Activated B cell treated with CpG ODN at 0.5 μM for 24 hours (primary cell): ENCODE measurements at regions not wholly inside any gene's neighbourhood (a gene's known extent, or its start where the extent isn't known, plus 50 kb on each side); places are given as distances from the start of the nearest gene placed in this dataset.

Experiments used
- ATAC-seq: fragments of 200-7000 bp; cut with Tn5 transposase; one replicate; pipeline ENCODE4 v1.10.0; 2021; ENCODE audit warnings: low read depth, mild to moderate bottlenecking, moderate library complexity
- CTCF ChIA-PET: fragments of 350-600 bp; sonication (Branson Sonifier 250); formaldehyde crosslinking; loops from one replicate; lab custom pipeline; 2021; ENCODE audit warnings: antibody characterized with exemption; lab: Charles Lee
- POLR2A ChIA-PET: fragments of 350-600 bp; sonication (Branson Sonifier 250); formaldehyde crosslinking; loops from one replicate; lab custom pipeline; 2021; ENCODE audit warnings: antibody characterized with exemption; lab: Charles Lee
- DNase-seq: peaks from one replicate; pipeline ENCODE4 v3.0.0; 2022
- H3K27ac Mint-ChIP-seq: one replicate; pipeline ENCODE4 v1.8.0; 2020; ENCODE audit warnings: mixed read lengths
- H3K27me3 Mint-ChIP-seq: one replicate; pipeline ENCODE4 v1.8.0; 2021; ENCODE audit warnings: mixed read lengths
- H3K36me3 Mint-ChIP-seq: one replicate; pipeline ENCODE4 v1.8.0; 2021; ENCODE audit warnings: low read depth, mixed read lengths
- H3K4me1 Mint-ChIP-seq: one replicate; pipeline ENCODE4 v1.8.0; 2021; ENCODE audit warnings: mixed read lengths
- H3K4me3 Mint-ChIP-seq: one replicate; pipeline ENCODE4 v1.8.0; 2020; ENCODE audit warnings: mild to moderate bottlenecking, mixed read lengths
- H3K9me3 Mint-ChIP-seq: one replicate; pipeline ENCODE4 v1.8.0; 2020; ENCODE audit warnings: mixed read lengths
- intact Hi-C: fragments of 100-400 bp; cut with micrococcal nuclease; formaldehyde crosslinking; loops from one replicate; pipeline ENCODE4 v1.15.1; 2024
- TF ChIP-seq, protein P1 (sequence below): fragments of 200-600 bp; IDR thresholded peaks from one replicate; pipeline ENCODE4 v1.8.0; 2022; ENCODE audit warnings: antibody characterized with exemption, mild to moderate bottlenecking

DNA sequence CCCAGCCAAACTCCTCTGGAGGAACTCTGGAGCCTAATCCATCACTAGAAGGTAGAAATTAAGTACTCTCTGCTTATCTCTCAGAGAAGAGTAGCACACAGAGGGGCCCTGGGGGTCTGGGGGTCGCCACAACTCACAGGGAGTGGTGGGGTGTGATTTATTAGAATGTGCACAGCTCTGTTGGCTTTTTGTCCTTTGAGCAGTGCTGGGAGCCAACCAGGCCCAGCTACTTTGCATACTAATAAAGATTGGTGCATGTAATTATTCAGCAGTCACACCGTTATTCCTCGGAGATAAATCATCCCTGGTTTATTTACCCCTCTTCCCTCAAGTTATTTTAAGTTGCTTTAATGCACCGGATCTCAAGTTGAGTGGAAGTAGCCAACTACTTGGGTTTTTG is 606.7 kb upstream of the EEF2KMT start:
- Mint-ChIP-seq H3K27me3 (no peaks in the 10 kb centered on the region), H3K36me3 (no peaks in the 10 kb centered on the region), H3K9me3 (peaks cover 14% of the 10 kb centered on the region), H3K4me3 (no peak overlapping the region), H3K27ac (no peak overlapping the region), H3K4me1 (no peaks in the 10 kb centered on the region)
- TF ChIP-seq, protein P1, sequence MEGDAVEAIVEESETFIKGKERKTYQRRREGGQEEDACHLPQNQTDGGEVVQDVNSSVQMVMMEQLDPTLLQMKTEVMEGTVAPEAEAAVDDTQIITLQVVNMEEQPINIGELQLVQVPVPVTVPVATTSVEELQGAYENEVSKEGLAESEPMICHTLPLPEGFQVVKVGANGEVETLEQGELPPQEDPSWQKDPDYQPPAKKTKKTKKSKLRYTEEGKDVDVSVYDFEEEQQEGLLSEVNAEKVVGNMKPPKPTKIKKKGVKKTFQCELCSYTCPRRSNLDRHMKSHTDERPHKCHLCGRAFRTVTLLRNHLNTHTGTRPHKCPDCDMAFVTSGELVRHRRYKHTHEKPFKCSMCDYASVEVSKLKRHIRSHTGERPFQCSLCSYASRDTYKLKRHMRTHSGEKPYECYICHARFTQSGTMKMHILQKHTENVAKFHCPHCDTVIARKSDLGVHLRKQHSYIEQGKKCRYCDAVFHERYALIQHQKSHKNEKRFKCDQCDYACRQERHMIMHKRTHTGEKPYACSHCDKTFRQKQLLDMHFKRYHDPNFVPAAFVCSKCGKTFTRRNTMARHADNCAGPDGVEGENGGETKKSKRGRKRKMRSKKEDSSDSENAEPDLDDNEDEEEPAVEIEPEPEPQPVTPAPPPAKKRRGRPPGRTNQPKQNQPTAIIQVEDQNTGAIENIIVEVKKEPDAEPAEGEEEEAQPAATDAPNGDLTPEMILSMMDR = no peak
- CTCF ChIA-PET = no interaction called here
- DNase-seq (no peak), ATAC-seq (no peak)
- POLR2A ChIA-PET = no interaction called here
- intact Hi-C loops = no loop called here

DNA sequence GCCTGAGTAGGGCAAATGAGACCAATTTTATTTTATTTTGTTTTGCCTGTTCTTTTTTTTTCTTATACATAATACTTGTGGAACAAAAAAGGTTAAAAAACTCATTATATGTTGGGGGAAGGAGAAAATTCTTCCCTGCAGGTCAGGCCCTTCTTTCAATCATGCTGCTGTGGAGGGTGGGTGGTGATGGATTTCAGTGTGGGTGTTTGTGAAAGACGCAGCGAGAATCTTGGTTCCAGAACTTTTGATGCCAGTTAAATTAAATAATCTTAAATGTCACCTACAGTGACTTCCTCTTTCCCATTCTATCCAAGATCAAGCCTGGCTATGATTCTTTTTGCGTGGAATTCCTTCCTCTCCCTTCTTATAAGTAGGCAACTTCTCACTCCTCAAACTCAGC is 595.8 kb upstream of the EEF2KMT start:
- intact Hi-C loops = no loop called here
- Mint-ChIP-seq H3K4me3 (no peak overlapping the region), H3K4me1 (no peaks in the 10 kb centered on the region), H3K27me3 (no peaks in the 10 kb centered on the region), H3K9me3 (peaks cover 6% of the 10 kb centered on the region), H3K36me3 (no peaks in the 10 kb centered on the region), H3K27ac (no peak overlapping the region)
- TF ChIP-seq, protein P1 = no peak
- ChIA-PET POLR2A (no interaction called here), CTCF (no interaction called here)
- DNase-seq (no peak), ATAC-seq (no peak)

- Mint-ChIP-seq H3K4me3 (no peak overlapping the region), H3K36me3 (no peaks in the 10 kb centered on the region), H3K9me3 (peaks cover 12% of the 10 kb centered on the region), H3K27ac (no peak overlapping the region), H3K4me1 (no peaks in the 10 kb centered on the region), H3K27me3 (no peaks in the 10 kb centered on the region)
- TF ChIP-seq, protein P1 = no peak
- no peak for ATAC-seq
- CTCF ChIA-PET = no interaction called here
- POLR2A ChIA-PET = no interaction called here
- no peak for DNase-seq
- intact Hi-C loops = no loop called here
Measured at GRCh38 chr16:5681966-5682365, 584.4 kb upstream of the EEF2KMT start.

DNA sequence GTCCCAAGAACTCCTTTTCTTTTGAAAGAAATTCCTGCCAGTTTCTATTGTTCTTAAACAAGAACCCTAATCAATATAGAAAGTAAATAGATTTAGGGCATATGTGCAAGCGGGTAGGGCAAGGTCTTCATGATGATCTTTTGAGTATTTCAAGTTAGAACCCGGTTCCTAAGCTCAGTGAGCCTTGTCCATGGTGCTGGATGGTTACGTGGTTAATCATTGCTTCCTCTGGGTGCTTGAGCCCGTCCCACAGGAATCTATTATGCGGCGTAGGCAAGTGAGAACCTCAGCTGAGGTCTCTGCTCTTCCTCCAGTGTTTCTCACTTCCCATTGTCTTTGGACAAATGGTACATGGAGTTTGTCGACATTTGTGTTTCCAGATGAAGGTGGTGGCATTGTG is 580.8 kb upstream of the EEF2KMT start:
- intact Hi-C loops = no loop called here
- DNase-seq (no peak), ATAC-seq (no peak)
- no peak overlapping the region for H3K4me3 Mint-ChIP-seq
- H3K27me3 Mint-ChIP-seq = no peaks in the 10 kb centered on the region
- ChIA-PET CTCF (no interaction called here), POLR2A (no interaction called here)
- no peak overlapping the region for H3K27ac Mint-ChIP-seq
- peaks cover 13% of the 10 kb centered on the region for H3K9me3 Mint-ChIP-seq
- TF ChIP-seq, protein P1 = no peak
- H3K36me3 Mint-ChIP-seq = no peaks in the 10 kb centered on the region
- H3K4me1 Mint-ChIP-seq = no peaks in the 10 kb centered on the region

- H3K27me3 Mint-ChIP-seq = no peaks in the 10 kb centered on the region
- H3K27ac Mint-ChIP-seq = no peak overlapping the region
- H3K9me3 Mint-ChIP-seq = peaks cover 2% of the 10 kb centered on the region
- no peaks in the 10 kb centered on the region for H3K4me1 Mint-ChIP-seq
- ChIA-PET POLR2A (no interaction called here), CTCF (no interaction called here)
- DNase-seq (no peak), ATAC-seq (no peak)
- no peak overlapping the region for H3K4me3 Mint-ChIP-seq
- TF ChIP-seq, protein P1 = no peak
- H3K36me3 Mint-ChIP-seq = no peaks in the 10 kb centered on the region
- intact Hi-C loops = no loop called here
Measured at GRCh38 chr16:5671421-5671820, 573.8 kb upstream of the EEF2KMT start.
